ENCODE measurements at regions not wholly inside any gene's neighbourhood (a gene's known extent, or its start where the extent isn't known, plus 50 kb on each side); places are given as distances from the start of the nearest gene placed in this dataset.

GRCh38 chr12:39028382-39028781 is 123.0 kb upstream of the CPNE8 start:
- CTCF ChIA-PET = no interaction called here
- intact Hi-C loops (cut with micrococcal nuclease; ENCODE audit: unreplicated experiment) = no loop called here
- Histone ChIP-seq H3K79me2 (ENCODE audit: low read depth) (no peaks in the 10 kb centered on the region), H3K4me2 (no peak overlapping the region), H3K27me3 (ENCODE audit: insufficient read depth, low read depth) (no peaks in the 10 kb centered on the region), H3K9me3 (ENCODE audit: insufficient read depth, low read depth) (no peaks in the 10 kb centered on the region; the same call in 1 of the 2 replicates), H3K36me3 (ENCODE audit: low read depth) (no peaks in the 10 kb centered on the region), H3K9me2 (ENCODE audit: insufficient read depth) (no peaks in the 10 kb centered on the region), H3F3A (ENCODE audit: insufficient read depth, low read depth) (no peaks in the 10 kb centered on the region), H2AFZ (no peak overlapping the region), H4K20me1 (ENCODE audit: insufficient read depth) (no peaks in the 10 kb centered on the region), H3K4me1 (replicated peaks; ENCODE audit: insufficient read depth) (no peaks in the 10 kb centered on the region), H3K27ac (no peak overlapping the region), H3K4me3 (no peak overlapping the region)
- POLR2A ChIA-PET (ENCODE audit: unreplicated experiment) = no interaction called here
- no peak for DNase-seq
- TF ChIP-seq EZH2 (IDR thresholded peaks at IDR 0.05; ENCODE audit: low read depth) (no peak), CTCF (conservative IDR thresholded peaks at IDR 0.05) (no peak)
- no TSS peak for BruUV-seq (replicated peaks)

- no peak for DNase-seq
- ChIA-PET POLR2A (ENCODE audit: unreplicated experiment) (no interaction called here), CTCF (no interaction called here)
- Histone ChIP-seq H3K9me3 (ENCODE audit: insufficient read depth, low read depth) (no peaks in the 10 kb centered on the region; the same call in 1 of the 2 replicates), H3K36me3 (ENCODE audit: low read depth) (no peaks in the 10 kb centered on the region), H3F3A (ENCODE audit: insufficient read depth, low read depth) (no peaks in the 10 kb centered on the region), H3K4me2 (no peak overlapping the region), H2AFZ (no peak overlapping the region), H3K79me2 (ENCODE audit: low read depth) (no peaks in the 10 kb centered on the region), H3K4me1 (replicated peaks; ENCODE audit: insufficient read depth) (no peaks in the 10 kb centered on the region), H4K20me1 (ENCODE audit: insufficient read depth) (no peaks in the 10 kb centered on the region), H3K4me3 (no peak overlapping the region), H3K27me3 (ENCODE audit: insufficient read depth, low read depth) (no peaks in the 10 kb centered on the region), H3K27ac (no peak overlapping the region), H3K9me2 (ENCODE audit: insufficient read depth) (no peaks in the 10 kb centered on the region)
- no peak for TF ChIP-seq CTCF (conservative IDR thresholded peaks at IDR 0.05)
- no peak for TF ChIP-seq EZH2 (IDR thresholded peaks at IDR 0.05; ENCODE audit: low read depth)
- no TSS peak for BruUV-seq (replicated peaks)
- intact Hi-C loops (cut with micrococcal nuclease; ENCODE audit: unreplicated experiment) = no loop called here
Observed at GRCh38 chr12:39012870-39013269, 107.5 kb upstream of the CPNE8 start.

GRCh38 chr12:39011166-39011565 is 105.8 kb upstream of the CPNE8 start:
- H3F3A ChIP-seq (ENCODE audit: insufficient read depth, low read depth) = no peaks in the 10 kb centered on the region
- ChIA-PET CTCF (no interaction called here), POLR2A (ENCODE audit: unreplicated experiment) (no interaction called here)
- no peak for DNase-seq
- no peaks in the 10 kb centered on the region for H3K36me3 ChIP-seq (ENCODE audit: low read depth)
- intact Hi-C loops (cut with micrococcal nuclease; ENCODE audit: unreplicated experiment) = no loop called here
- no peak overlapping the region for H3K4me2 ChIP-seq
- H3K9me3 ChIP-seq (ENCODE audit: insufficient read depth, low read depth) = no peaks in the 10 kb centered on the region; the same call in 1 of the 2 replicates
- no TSS peak for BruUV-seq (replicated peaks)
- no peaks in the 10 kb centered on the region for H4K20me1 ChIP-seq (ENCODE audit: insufficient read depth)
- H3K9me2 ChIP-seq (ENCODE audit: insufficient read depth) = no peaks in the 10 kb centered on the region
- no peaks in the 10 kb centered on the region for H3K4me1 ChIP-seq (replicated peaks; ENCODE audit: insufficient read depth)
- H2AFZ ChIP-seq = no peak overlapping the region
- no peaks in the 10 kb centered on the region for H3K79me2 ChIP-seq (ENCODE audit: low read depth)
- no peak overlapping the region for H3K4me3 ChIP-seq
- no peaks in the 10 kb centered on the region for H3K27me3 ChIP-seq (ENCODE audit: insufficient read depth, low read depth)
- H3K27ac ChIP-seq = no peak overlapping the region
- TF ChIP-seq EZH2 (IDR thresholded peaks at IDR 0.05; ENCODE audit: low read depth) = no peak
- TF ChIP-seq CTCF (conservative IDR thresholded peaks at IDR 0.05) = no peak
